Esophagus squamous epithelium (tissue), 5 donors: ENCODE measurements at regions not wholly inside any gene's neighbourhood (a gene's known extent, or its start where the extent isn't known, plus 50 kb on each side); places are given as distances from the start of the nearest gene placed in this dataset.

Source experiments
- DNase-seq: peaks from one replicate; lab custom pipeline; 2025; lab: John Stamatoyannopoulos, UW
- H3K27ac ChIP-seq, 4 donors: fragments of 200-600 bp; sonication (generic); one replicate each; pipeline ENCODE4 v1.5.1; 2016 to 2019; ENCODE audit warnings: mild to moderate bottlenecking in 1 of 4
- H3K27me3 ChIP-seq, 4 donors: fragments of 200-600 bp; sonication (generic); 1 replicate in 3 of 4; 2 replicates in 1 of 4; pipeline versions ENCODE4 v1.5.1 to v1.6.0; 2017 to 2021; ENCODE audit warnings: antibody characterized with exemption in 1 of 4
- H3K36me3 ChIP-seq, 3 donors: fragments of 200-600 bp; sonication (generic); one replicate each; pipeline ENCODE4 v1.5.1; 2016 to 2019
- H3K4me1 ChIP-seq, 3 donors: fragments of 200-600 bp; sonication (generic); one replicate each; pipeline ENCODE4 v1.5.1; 2017 to 2019
- H3K4me3 ChIP-seq, 4 donors: fragments of 200-600 bp; sonication (generic); 1 replicate in 3 of 4; 2 replicates in 1 of 4; pipeline ENCODE4 v1.5.1; 2016 to 2019; ENCODE audit warnings: mild to moderate bottlenecking in 2 of 4, moderate library complexity in 1 of 4
- H3K9me3 ChIP-seq, 3 donors: fragments of 200-600 bp; sonication (generic); one replicate each; pipeline ENCODE4 v1.5.1; 2016 to 2019
- POLR2A ChIP-seq, 4 donors: fragments of 450-650 bp; IDR thresholded peaks; one replicate each; pipeline ENCODE4 v1.6.1; 2017; ENCODE audit warnings: antibody characterized with exemption in 4 of 4, mild to moderate bottlenecking in 4 of 4, moderate library complexity in 3 of 4
- WGBS, 2 donors: methylation state at CpG; one replicate each; pipeline ENCODE4 v1.1.5; 2018; 5-methylcytosine and 5-hydroxymethylcytosine counted together
- intact Hi-C: fragments of 100-400 bp; cut with DNase I; formaldehyde crosslinking; loops from one replicate; pipeline ENCODE4 v1.15.0; 2022
- small RNA-seq, 4 donors: library from RNA; depleted of rRNA; stranded (forward); fragments of <200 nt; gene quantifications; one replicate each; pipeline ENCODE3, GENCODE V24; 2016
- TF ChIP-seq, protein P1 (sequence below), 6 experiments: fragments of 450-650 bp in 4 of 6; fragments of 200-600 bp in 2 of 6; sonication (generic) in 2 of 6; IDR thresholded peaks; one replicate each; pipeline ENCODE4 v1.5.1; 2016 to 2019; ENCODE audit warnings: antibody characterized with exemption in 6 of 6, mild to moderate bottlenecking in 4 of 6, moderate library complexity in 4 of 6
- donor health status: DM: yes; HTN: yes; CAD: no.

GRCh38 chr2:181399027-181399426 lies 58.2 kb upstream of the ITGA4 start:
- no peaks in the 10 kb centered on the region for H3K9me3 ChIP-seq
- DNase-seq = no peak
- H3K27me3 ChIP-seq = no peaks in the 10 kb centered on the region
- intact Hi-C loops = no loop called here
- H3K4me3 ChIP-seq = no peak overlapping the region
- no peaks in the 10 kb centered on the region for H3K4me1 ChIP-seq
- TF ChIP-seq POLR2A (IDR thresholded peaks at IDR 0.05) = no peak
- TF ChIP-seq, protein P1, sequence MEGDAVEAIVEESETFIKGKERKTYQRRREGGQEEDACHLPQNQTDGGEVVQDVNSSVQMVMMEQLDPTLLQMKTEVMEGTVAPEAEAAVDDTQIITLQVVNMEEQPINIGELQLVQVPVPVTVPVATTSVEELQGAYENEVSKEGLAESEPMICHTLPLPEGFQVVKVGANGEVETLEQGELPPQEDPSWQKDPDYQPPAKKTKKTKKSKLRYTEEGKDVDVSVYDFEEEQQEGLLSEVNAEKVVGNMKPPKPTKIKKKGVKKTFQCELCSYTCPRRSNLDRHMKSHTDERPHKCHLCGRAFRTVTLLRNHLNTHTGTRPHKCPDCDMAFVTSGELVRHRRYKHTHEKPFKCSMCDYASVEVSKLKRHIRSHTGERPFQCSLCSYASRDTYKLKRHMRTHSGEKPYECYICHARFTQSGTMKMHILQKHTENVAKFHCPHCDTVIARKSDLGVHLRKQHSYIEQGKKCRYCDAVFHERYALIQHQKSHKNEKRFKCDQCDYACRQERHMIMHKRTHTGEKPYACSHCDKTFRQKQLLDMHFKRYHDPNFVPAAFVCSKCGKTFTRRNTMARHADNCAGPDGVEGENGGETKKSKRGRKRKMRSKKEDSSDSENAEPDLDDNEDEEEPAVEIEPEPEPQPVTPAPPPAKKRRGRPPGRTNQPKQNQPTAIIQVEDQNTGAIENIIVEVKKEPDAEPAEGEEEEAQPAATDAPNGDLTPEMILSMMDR (IDR thresholded peaks at IDR 0.05) = no peak
- H3K36me3 ChIP-seq = no peaks in the 10 kb centered on the region
- H3K27ac ChIP-seq = no peak overlapping the region
- WGBS, 2 donors = 58 to 63% methylated on average over 3 to 4 of the region's 4 CpGs

- WGBS, 2 donors = 81 to 93% methylated on average over 1 of the region's 1 CpG
- H3K36me3 ChIP-seq = no peaks in the 10 kb centered on the region
- no peaks in the 10 kb centered on the region for H3K4me1 ChIP-seq
- no peak overlapping the region for H3K27ac ChIP-seq
- DNase-seq = no peak
- H3K9me3 ChIP-seq = no peaks in the 10 kb centered on the region
- no peak for TF ChIP-seq POLR2A (IDR thresholded peaks at IDR 0.05)
- no peak overlapping the region for H3K4me3 ChIP-seq
- H3K27me3 ChIP-seq = no peaks in the 10 kb centered on the region
- intact Hi-C loops = no loop called here
These were observed 52.7 kb upstream of the ITGA4 start for GRCh38 chr2:181404472-181404871.

DNA sequence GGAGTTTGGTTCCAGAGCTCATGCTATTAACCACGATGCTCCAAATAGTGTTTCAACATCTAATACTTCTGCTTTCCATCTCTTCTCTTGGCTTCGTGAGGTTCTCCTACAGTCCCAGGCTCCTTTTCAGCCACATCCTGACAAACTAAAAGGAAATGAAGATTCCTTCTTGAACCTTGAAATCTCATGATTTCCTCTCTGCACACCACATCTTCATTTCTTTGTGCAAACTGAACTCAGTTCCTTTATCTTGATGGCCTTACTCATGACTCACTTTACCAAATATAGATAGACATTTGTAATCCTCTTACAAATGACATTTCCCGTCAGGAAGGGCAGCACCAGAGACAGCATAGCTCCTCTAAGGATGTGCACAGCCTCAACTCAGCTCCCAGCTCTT lies 50.0 kb upstream of the ITGA4 start:
- Histone ChIP-seq H3K4me3 (no peak overlapping the region), H3K36me3 (no peaks in the 10 kb centered on the region), H3K27ac (no peak overlapping the region), H3K4me1 (no peaks in the 10 kb centered on the region), H3K27me3 (no peaks in the 10 kb centered on the region), H3K9me3 (no peaks in the 10 kb centered on the region)
- TF ChIP-seq POLR2A (IDR thresholded peaks at IDR 0.05) = no peak
- TF ChIP-seq, protein P1 (IDR thresholded peaks at IDR 0.05) = no peak
- intact Hi-C loops = no loop called here
- no peak for DNase-seq
- WGBS, 2 donors = 57 to 65% methylated on average over 3 of the region's 3 CpGs

Small RNA genes in the stretch of these regions (small RNA-seq; reads per million reads assigned to genes)
- gene MIR4437 = 0 reads per million in 4 donors
